GM21723 (cell line): ENCODE measurements at regions not wholly inside any gene's neighbourhood (a gene's known extent, or its start where the extent isn't known, plus 50 kb on each side); places are given as distances from the start of the nearest gene placed in this dataset.
"Not testable (repeated sequence)": the region's sequence is repeated elsewhere in the genome, so short reads cannot be mapped to it uniquely, and the experiment has no call there.

Experiments used
- ATAC-seq: cut with Tn5 transposase; IDR thresholded peaks from one replicate; pipeline ENCODE4 v1.9.1; 2021; ENCODE audit warnings: mild to moderate bottlenecking, moderate library complexity; ENCODE audit not compliant: unreplicated experiment

- not testable (repeated sequence) for ATAC-seq
These were observed 149.1 kb downstream of the TMEM121 start for GRCh38 chr14:105675433-105675832.

- ATAC-seq: not testable (repeated sequence)
These were observed 149.7 kb downstream of the TMEM121 start for GRCh38 chr14:105675905-105676670.

- not testable (repeated sequence) for ATAC-seq
These were observed 151.7 kb downstream of the TMEM121 start for GRCh38 chr14:105678057-105678456.

- ATAC-seq: peak; percentile 3
These were observed 152.9 kb downstream of the TMEM121 start for GRCh38 chr14:105678996-105679958.

- peak; percentile 50 for ATAC-seq
These were observed 153.8 kb downstream of the TMEM121 start for GRCh38 chr14:105679959-105680735.

GRCh38 chr14:105680736-105681098 lies 154.3 kb downstream of the TMEM121 start:
- ATAC-seq: peak; percentile 43

- ATAC-seq: not testable (repeated sequence)
These were observed 155.3 kb downstream of the TMEM121 start for GRCh38 chr14:105681606-105682185.

GRCh38 chr14:105682442-105682841 lies 156.1 kb downstream of the TMEM121 start:
- ATAC-seq: not testable (repeated sequence)

- ATAC-seq: no peak
These were observed 156.7 kb downstream of the TMEM121 start for GRCh38 chr14:105682956-105683570.

GRCh38 chr14:105684056-105684455 lies 157.7 kb downstream of the TMEM121 start:
- not testable (repeated sequence) for ATAC-seq

GRCh38 chr14:105684597-105684996 lies 158.2 kb downstream of the TMEM121 start:
- ATAC-seq: not testable (repeated sequence)

GRCh38 chr14:105685003-105685402 lies 158.6 kb downstream of the TMEM121 start:
- ATAC-seq: no peak

GRCh38 chr14:105685605-105686004 lies 159.2 kb downstream of the TMEM121 start:
- not testable (repeated sequence) for ATAC-seq

- peak; percentile 32 for ATAC-seq
These were observed 159.7 kb downstream of the TMEM121 start for GRCh38 chr14:105686050-105686449.

- ATAC-seq: peak; percentile 27
These were observed 160.2 kb downstream of the TMEM121 start for GRCh38 chr14:105686462-105687170.

- ATAC-seq: not testable (repeated sequence)
These were observed 161.0 kb downstream of the TMEM121 start for GRCh38 chr14:105687171-105688022.

GRCh38 chr14:105688023-105688351 lies 161.6 kb downstream of the TMEM121 start:
- peak; percentile 37 for ATAC-seq

- not testable (repeated sequence) for ATAC-seq
These were observed 162.4 kb downstream of the TMEM121 start for GRCh38 chr14:105688664-105689221.
